Smooth muscle cell (in vitro differentiated cells): ENCODE measurements at regions not wholly inside any gene's neighbourhood (a gene's known extent, or its start where the extent isn't known, plus 50 kb on each side); places are given as distances from the start of the nearest gene placed in this dataset.

Experiments used
- DNase-seq: peaks from one replicate; lab custom pipeline; 2025; ENCODE audit not compliant: unreplicated experiment; lab: John Stamatoyannopoulos, UW
- H2AFZ ChIP-seq: fragments of 200-600 bp; sonication (generic); 2 replicates; pipeline ENCODE4 v1.6.0; 2016; ENCODE audit warnings: antibody characterized with exemption, low read depth, mild to moderate bottlenecking
- H3F3A ChIP-seq: fragments of 200-600 bp; sonication (generic); 2 replicates; pipeline ENCODE4 v1.6.0; 2017; ENCODE audit warnings: antibody characterized with exemption, low read depth
- H3K27ac ChIP-seq: fragments of 200-600 bp; sonication (generic); 2 replicates; pipeline ENCODE4 v1.5.1; 2016; ENCODE audit warnings: low read depth, mild to moderate bottlenecking
- H3K27me3 ChIP-seq: fragments of 200-600 bp; sonication (generic); 2 replicates; pipeline ENCODE4 v1.6.1; 2016; ENCODE audit warnings: low read depth, mild to moderate bottlenecking
- H3K36me3 ChIP-seq: fragments of 200-600 bp; sonication (generic); 2 replicates; pipeline ENCODE4 v1.5.1; 2016; ENCODE audit warnings: low read depth
- H3K4me1 ChIP-seq: fragments of 200-600 bp; sonication (generic); 2 replicates; pipeline ENCODE4 v1.5.1; 2016; ENCODE audit warnings: low read depth
- H3K4me2 ChIP-seq: fragments of 200-600 bp; sonication (generic); 2 replicates; pipeline ENCODE4 v1.6.0; 2016; ENCODE audit warnings: mild to moderate bottlenecking
- H3K4me3 ChIP-seq: fragments of 200-600 bp; sonication (generic); 2 replicates; pipeline ENCODE4 v1.5.1; 2016; ENCODE audit warnings: mild to moderate bottlenecking
- H3K79me2 ChIP-seq: fragments of 200-600 bp; sonication (generic); 2 replicates; pipeline ENCODE4 v1.6.0; 2016; ENCODE audit warnings: low read depth, mild to moderate bottlenecking
- H3K9ac ChIP-seq: fragments of 200-600 bp; sonication (generic); 2 replicates; pipeline ENCODE4 v1.6.0; 2016; ENCODE audit warnings: low read depth
- H3K9me3 ChIP-seq: fragments of 200-600 bp; sonication (generic); replicated peaks from 2 replicates; pipeline ENCODE4 v1.5.1; 2016; ENCODE audit warnings: low read depth
- H4K20me1 ChIP-seq: fragments of 200-600 bp; sonication (generic); 2 replicates; pipeline ENCODE4 v1.6.0; 2016; ENCODE audit warnings: low read depth
- WGBS: methylation state at CpG from one replicate; pipeline ENCODE4 v1.1.7; 2016; ENCODE audit warnings: low lambda C conversion rate; 5-methylcytosine and 5-hydroxymethylcytosine counted together
- TF ChIP-seq, protein P1 (sequence below): fragments of 200-600 bp; sonication (generic); IDR thresholded peaks from 2 replicates; pipeline ENCODE4 v1.5.1; 2017; ENCODE audit warnings: borderline replicate concordance, mild to moderate bottlenecking, antibody characterized with exemption; ENCODE audit not compliant: insufficient read depth, poor library complexity, severe bottlenecking

DNA sequence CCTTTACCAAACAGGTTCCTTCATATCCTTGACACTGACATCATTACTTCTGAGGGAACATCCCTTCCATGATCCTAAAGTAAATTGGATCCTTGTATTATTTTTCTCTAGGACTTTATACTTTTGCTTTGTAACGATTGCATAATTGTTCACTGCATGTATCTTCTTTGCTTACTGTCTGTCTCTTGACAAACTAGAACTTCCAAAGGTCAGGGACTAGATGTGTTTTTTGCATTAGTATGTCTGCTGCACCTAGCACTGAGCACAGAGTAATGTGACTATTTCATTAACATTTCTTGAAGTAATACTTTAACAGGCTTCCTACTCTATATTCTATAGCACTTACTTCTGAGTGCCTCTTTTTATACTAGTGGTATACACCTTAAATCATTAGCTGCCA is 976.6 kb upstream of the SORCS1 start:
- Histone ChIP-seq H2AFZ (no peak overlapping the region), H3K9ac (no peak overlapping the region), H3K4me3 (no peak overlapping the region), H4K20me1 (no peaks in the 10 kb centered on the region), H3K4me2 (no peak overlapping the region), H3K9me3 (no peaks in the 10 kb centered on the region), H3K27me3 (no peaks in the 10 kb centered on the region), H3F3A (no peaks in the 10 kb centered on the region), H3K4me1 (no peaks in the 10 kb centered on the region), H3K36me3 (no peaks in the 10 kb centered on the region), H3K79me2 (no peaks in the 10 kb centered on the region), H3K27ac (no peak overlapping the region)
- WGBS, result 86% methylated on average over 1 of the region's 1 CpG
- TF ChIP-seq, protein P1, sequence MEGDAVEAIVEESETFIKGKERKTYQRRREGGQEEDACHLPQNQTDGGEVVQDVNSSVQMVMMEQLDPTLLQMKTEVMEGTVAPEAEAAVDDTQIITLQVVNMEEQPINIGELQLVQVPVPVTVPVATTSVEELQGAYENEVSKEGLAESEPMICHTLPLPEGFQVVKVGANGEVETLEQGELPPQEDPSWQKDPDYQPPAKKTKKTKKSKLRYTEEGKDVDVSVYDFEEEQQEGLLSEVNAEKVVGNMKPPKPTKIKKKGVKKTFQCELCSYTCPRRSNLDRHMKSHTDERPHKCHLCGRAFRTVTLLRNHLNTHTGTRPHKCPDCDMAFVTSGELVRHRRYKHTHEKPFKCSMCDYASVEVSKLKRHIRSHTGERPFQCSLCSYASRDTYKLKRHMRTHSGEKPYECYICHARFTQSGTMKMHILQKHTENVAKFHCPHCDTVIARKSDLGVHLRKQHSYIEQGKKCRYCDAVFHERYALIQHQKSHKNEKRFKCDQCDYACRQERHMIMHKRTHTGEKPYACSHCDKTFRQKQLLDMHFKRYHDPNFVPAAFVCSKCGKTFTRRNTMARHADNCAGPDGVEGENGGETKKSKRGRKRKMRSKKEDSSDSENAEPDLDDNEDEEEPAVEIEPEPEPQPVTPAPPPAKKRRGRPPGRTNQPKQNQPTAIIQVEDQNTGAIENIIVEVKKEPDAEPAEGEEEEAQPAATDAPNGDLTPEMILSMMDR, result no peak
- DNase-seq, result no peak

GRCh38 chr10:108132303-108132702 is 967.8 kb upstream of the SORCS1 start:
- WGBS, result 83% methylated on average over 2 of the region's 2 CpGs
- H3K4me2 ChIP-seq, result no peak overlapping the region
- H3K27me3 ChIP-seq, result no peaks in the 10 kb centered on the region
- no peak overlapping the region for H3K9ac ChIP-seq
- no peaks in the 10 kb centered on the region for H4K20me1 ChIP-seq
- no peak overlapping the region for H3K4me3 ChIP-seq
- H3K79me2 ChIP-seq, result no peaks in the 10 kb centered on the region
- no peak overlapping the region for H3K27ac ChIP-seq
- no peaks in the 10 kb centered on the region for H3K36me3 ChIP-seq
- TF ChIP-seq, protein P1, result no peak
- H3F3A ChIP-seq, result no peaks in the 10 kb centered on the region
- no peak for DNase-seq
- H2AFZ ChIP-seq, result no peak overlapping the region
- no peaks in the 10 kb centered on the region for H3K9me3 ChIP-seq
- no peaks in the 10 kb centered on the region for H3K4me1 ChIP-seq

GRCh38 chr10:108130575-108130974 is 966.1 kb upstream of the SORCS1 start:
- H3K9me3 ChIP-seq, result no peaks in the 10 kb centered on the region
- no peak for DNase-seq
- TF ChIP-seq, protein P1, result no peak
- H3K27me3 ChIP-seq, result no peaks in the 10 kb centered on the region
- H3K4me1 ChIP-seq, result no peaks in the 10 kb centered on the region
- no peak overlapping the region for H2AFZ ChIP-seq
- H3K9ac ChIP-seq, result no peak overlapping the region
- no peaks in the 10 kb centered on the region for H3K36me3 ChIP-seq
- no peaks in the 10 kb centered on the region for H4K20me1 ChIP-seq
- WGBS, result 83% methylated on average over 2 of the region's 2 CpGs
- no peaks in the 10 kb centered on the region for H3F3A ChIP-seq
- H3K4me2 ChIP-seq, result no peak overlapping the region
- H3K4me3 ChIP-seq, result no peak overlapping the region
- H3K79me2 ChIP-seq, result no peaks in the 10 kb centered on the region
- H3K27ac ChIP-seq, result no peak overlapping the region

DNA sequence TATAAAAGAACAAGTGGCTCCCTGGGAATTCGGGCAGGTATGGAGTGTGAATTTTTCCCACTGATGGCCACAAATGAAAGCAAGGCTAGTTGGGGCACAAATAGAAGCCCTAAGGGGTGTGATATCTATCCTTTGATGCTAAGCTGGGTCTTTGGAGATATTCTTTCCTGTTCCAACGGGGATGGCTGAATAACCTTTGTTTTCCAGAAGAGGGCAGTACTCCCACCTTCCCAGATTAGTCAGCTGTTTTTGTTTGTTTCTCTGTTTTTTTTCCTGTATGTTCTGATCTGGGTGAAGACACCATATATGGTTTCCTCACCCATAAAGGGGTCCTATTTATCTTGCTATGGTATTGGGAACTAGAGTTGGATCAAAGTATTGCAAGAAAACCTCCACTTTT is 947.7 kb upstream of the SORCS1 start:
- Histone ChIP-seq H3K27me3 (no peaks in the 10 kb centered on the region), H3K27ac (no peak overlapping the region), H3K36me3 (no peaks in the 10 kb centered on the region), H3K9me3 (no peaks in the 10 kb centered on the region), H3K79me2 (no peaks in the 10 kb centered on the region), H3K9ac (no peak overlapping the region), H3K4me3 (no peak overlapping the region), H3F3A (no peaks in the 10 kb centered on the region), H3K4me2 (no peak overlapping the region), H2AFZ (no peak overlapping the region), H3K4me1 (no peaks in the 10 kb centered on the region), H4K20me1 (no peaks in the 10 kb centered on the region)
- no peak for DNase-seq
- TF ChIP-seq, protein P1, result peak; percentile 38
- 31% methylated on average over 2 of the region's 2 CpGs for WGBS
